ENCODE measurements at regions not wholly inside any gene's neighbourhood (a gene's known extent, or its start where the extent isn't known, plus 50 kb on each side); places are given as distances from the start of the nearest gene placed in this dataset.

DNA sequence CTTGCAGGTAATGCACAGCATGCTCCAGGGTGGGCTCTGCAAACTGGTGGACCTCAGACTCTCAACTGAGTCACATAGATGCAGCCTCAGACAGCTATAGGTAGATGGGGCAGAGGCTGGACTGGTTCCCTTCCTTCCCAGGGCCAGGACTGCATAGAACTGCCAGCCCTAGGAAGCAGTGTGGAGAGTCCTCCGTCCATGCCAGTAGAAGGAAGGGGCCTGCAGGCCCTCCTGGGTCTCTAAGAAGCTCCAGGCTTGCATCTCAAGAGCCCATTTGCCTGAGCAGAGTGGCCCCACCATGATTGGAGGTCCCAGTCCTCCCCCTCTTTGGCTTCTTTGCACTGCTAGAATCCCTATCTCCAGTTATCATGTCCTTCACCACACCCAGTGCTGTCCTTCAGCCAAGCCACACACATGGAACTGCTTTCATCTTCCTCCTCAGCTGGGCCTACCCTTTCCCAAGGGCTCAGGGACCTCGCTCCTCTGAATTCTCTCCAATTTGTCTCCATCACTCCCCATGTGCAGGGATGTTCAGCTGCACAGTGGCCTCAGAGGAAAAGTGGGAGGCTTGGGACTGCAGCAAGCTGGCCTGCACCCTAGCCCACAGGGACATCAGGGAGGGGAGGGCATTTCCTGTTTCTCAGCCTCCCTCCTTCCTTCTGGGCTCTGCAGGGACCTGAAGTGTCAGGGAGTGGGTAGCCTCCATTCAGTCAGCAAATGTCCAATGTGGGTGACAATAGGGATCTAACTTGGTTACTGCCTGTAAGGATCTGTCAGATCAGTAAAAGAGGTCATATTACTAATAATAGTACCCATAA, 146.0 kb downstream of the PJA1 start:
- H3K4me3 ChIP-seq (ENCODE audit: insufficient read depth, low read depth, low read length, poor library complexity, severe bottlenecking): no peak overlapping the region
- H3K9me3 ChIP-seq (ENCODE audit: control insufficient read depth, low read length): no peaks in the 10 kb centered on the region
- no peaks in the 10 kb centered on the region for H3K36me3 ChIP-seq (ENCODE audit: control insufficient read depth, insufficient read depth, low read length)
- no peaks in the 10 kb centered on the region for H3K27me3 ChIP-seq (replicated peaks; ENCODE audit: control insufficient read depth, insufficient read depth, low read length, poor library complexity, severe bottlenecking)
- DNase-seq: no peak
- H3K27ac ChIP-seq (ENCODE audit: insufficient read depth, low read length, poor library complexity, severe bottlenecking): no peak overlapping the region
- no peaks in the 10 kb centered on the region for H3K4me1 ChIP-seq (ENCODE audit: control insufficient read depth, insufficient read depth, low read length, poor library complexity, severe bottlenecking)

DNA sequence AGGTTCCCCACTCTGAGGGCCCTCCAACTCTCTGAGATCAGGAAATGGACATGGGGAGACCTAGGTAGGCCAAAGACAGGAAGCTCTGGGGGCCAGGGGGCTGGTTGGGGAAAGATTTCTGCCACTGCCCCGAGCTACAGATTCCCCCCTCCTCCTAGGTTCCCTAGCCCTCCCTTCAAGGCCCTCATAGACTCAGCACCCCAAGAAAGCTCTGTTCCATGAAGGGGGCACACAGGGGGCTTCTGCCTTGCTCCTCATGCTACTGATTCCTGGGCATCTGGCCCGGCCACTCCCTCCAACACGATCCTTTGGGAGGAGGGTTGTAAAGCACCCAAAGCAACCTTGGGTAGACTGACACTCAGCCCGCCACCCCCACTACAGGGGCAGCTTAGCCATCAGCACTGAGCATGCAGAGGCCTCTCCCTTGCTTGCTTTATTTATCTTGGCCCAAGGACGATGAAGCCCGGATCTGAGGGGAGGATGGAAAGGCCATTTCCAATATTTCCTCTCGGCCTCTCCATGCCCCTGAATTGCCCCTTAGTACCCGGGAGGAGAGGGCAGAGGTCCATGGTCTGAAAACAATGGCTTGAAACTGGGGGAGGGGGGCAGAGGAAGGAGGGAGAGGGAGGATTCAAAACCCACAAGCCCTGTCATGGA, 146.7 kb downstream of the PJA1 start:
- DNase-seq: no peak
- Histone ChIP-seq H3K36me3 (ENCODE audit: control insufficient read depth, insufficient read depth, low read length) (no peaks in the 10 kb centered on the region), H3K27ac (ENCODE audit: insufficient read depth, low read length, poor library complexity, severe bottlenecking) (no peak overlapping the region), H3K27me3 (replicated peaks; ENCODE audit: control insufficient read depth, insufficient read depth, low read length, poor library complexity, severe bottlenecking) (no peaks in the 10 kb centered on the region), H3K4me1 (ENCODE audit: control insufficient read depth, insufficient read depth, low read length, poor library complexity, severe bottlenecking) (no peaks in the 10 kb centered on the region), H3K4me3 (ENCODE audit: insufficient read depth, low read depth, low read length, poor library complexity, severe bottlenecking) (no peak overlapping the region), H3K9me3 (ENCODE audit: control insufficient read depth, low read length) (no peaks in the 10 kb centered on the region)

DNA sequence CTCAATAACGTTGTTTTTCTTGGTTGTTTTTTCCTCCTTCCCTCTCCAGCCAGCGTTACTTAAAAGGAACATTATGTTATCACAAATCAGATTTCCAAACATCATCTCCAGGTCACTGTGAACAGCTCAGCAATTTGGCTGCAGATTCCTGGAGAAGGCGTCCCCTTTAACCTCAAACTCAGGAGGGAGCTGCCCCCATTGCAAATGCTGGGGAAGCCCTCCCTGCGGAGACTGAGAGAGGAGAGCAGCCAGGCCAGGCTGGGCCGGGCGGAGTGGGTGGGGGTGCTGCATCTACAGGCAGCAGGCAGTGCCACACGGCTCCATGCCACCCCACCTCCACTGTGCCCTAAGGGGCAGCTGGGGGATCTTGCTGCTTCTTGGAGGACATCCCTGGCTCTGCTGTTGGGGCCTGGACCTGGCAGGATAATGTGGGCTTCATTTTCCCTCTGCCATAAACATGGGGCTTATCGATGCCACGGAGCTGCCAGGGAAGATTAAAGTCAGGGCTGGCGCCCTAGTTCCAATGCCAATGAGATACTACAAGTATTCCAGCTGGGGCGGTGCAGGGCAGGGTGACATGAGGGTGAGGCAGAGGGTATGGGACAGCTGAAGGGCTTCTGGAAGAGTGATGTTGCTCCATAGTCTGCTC, 148.8 kb downstream of the PJA1 start:
- H3K27ac ChIP-seq (ENCODE audit: insufficient read depth, low read length, poor library complexity, severe bottlenecking): no peak overlapping the region
- no peaks in the 10 kb centered on the region for H3K9me3 ChIP-seq (ENCODE audit: control insufficient read depth, low read length)
- H3K4me1 ChIP-seq (ENCODE audit: control insufficient read depth, insufficient read depth, low read length, poor library complexity, severe bottlenecking): no peaks in the 10 kb centered on the region
- no peaks in the 10 kb centered on the region for H3K27me3 ChIP-seq (replicated peaks; ENCODE audit: control insufficient read depth, insufficient read depth, low read length, poor library complexity, severe bottlenecking)
- H3K4me3 ChIP-seq (ENCODE audit: insufficient read depth, low read depth, low read length, poor library complexity, severe bottlenecking): no peak overlapping the region
- no peaks in the 10 kb centered on the region for H3K36me3 ChIP-seq (ENCODE audit: control insufficient read depth, insufficient read depth, low read length)
- DNase-seq: no peak

DNA sequence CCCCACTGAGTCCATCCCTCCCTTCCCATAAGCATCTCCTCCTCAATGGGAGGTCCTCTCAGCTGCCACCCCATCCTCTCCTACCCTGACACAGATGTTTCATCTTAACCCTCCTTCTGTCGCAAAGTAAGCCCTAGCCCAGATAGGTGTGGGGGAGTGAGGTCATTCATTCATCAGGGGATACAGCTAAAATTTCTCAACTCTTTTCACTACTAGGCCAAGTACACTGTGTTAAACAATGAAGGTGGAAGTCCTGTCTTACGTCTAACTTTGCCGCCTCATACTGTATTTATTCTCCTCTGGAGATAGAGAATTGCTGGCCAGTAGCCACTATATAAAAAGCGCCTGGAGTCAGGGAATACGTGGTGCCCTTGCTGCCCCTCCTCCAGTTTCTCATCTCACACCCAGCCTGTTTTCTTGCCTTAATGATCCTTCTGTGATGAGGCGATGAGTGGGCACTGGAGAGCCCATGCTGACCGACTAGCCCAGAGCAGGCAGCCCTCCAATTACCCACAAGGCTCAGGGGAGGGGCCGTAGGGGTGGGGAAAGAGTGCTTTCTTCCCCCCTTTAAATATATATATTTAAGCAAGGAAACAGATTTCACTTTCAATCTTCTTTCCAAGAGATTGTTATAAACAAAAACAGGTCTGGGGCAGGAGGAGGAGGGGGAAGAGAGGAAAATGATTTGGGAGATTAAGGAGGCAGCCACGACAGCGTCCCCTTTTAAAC, 149.5 kb downstream of the PJA1 start:
- no peaks in the 10 kb centered on the region for H3K4me1 ChIP-seq (ENCODE audit: control insufficient read depth, insufficient read depth, low read length, poor library complexity, severe bottlenecking)
- no peak for DNase-seq
- H3K4me3 ChIP-seq (ENCODE audit: insufficient read depth, low read depth, low read length, poor library complexity, severe bottlenecking): no peak overlapping the region
- no peak overlapping the region for H3K27ac ChIP-seq (ENCODE audit: insufficient read depth, low read length, poor library complexity, severe bottlenecking)
- H3K9me3 ChIP-seq (ENCODE audit: control insufficient read depth, low read length): no peaks in the 10 kb centered on the region
- H3K27me3 ChIP-seq (replicated peaks; ENCODE audit: control insufficient read depth, insufficient read depth, low read length, poor library complexity, severe bottlenecking): no peaks in the 10 kb centered on the region
- H3K36me3 ChIP-seq (ENCODE audit: control insufficient read depth, insufficient read depth, low read length): no peaks in the 10 kb centered on the region

DNA sequence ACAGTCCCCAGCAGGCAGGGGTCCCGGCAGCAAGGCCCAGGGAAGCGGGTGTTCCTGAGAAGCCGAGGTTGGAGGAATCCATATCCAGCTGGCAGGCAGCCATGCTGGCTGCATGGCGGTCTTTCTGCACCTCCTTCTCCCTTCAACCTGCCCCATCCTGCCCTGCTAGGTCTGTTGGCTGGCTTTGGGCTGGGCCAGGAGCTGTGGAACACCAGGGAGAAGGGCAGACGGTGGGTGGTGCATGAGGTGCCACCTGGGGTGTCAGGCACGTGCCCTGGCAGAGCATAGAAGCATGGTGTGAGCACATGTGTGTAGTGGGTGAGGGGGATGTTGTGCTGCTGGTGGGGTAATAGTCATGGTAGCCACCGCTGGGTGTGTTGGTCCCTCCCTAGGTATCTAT, 150.1 kb downstream of the PJA1 start:
- DNase-seq: no peak
- Histone ChIP-seq H3K36me3 (ENCODE audit: control insufficient read depth, insufficient read depth, low read length) (no peaks in the 10 kb centered on the region), H3K27me3 (replicated peaks; ENCODE audit: control insufficient read depth, insufficient read depth, low read length, poor library complexity, severe bottlenecking) (no peaks in the 10 kb centered on the region), H3K9me3 (ENCODE audit: control insufficient read depth, low read length) (no peaks in the 10 kb centered on the region), H3K27ac (ENCODE audit: insufficient read depth, low read length, poor library complexity, severe bottlenecking) (no peak overlapping the region), H3K4me1 (ENCODE audit: control insufficient read depth, insufficient read depth, low read length, poor library complexity, severe bottlenecking) (no peaks in the 10 kb centered on the region), H3K4me3 (ENCODE audit: insufficient read depth, low read depth, low read length, poor library complexity, severe bottlenecking) (no peak overlapping the region)

DNA sequence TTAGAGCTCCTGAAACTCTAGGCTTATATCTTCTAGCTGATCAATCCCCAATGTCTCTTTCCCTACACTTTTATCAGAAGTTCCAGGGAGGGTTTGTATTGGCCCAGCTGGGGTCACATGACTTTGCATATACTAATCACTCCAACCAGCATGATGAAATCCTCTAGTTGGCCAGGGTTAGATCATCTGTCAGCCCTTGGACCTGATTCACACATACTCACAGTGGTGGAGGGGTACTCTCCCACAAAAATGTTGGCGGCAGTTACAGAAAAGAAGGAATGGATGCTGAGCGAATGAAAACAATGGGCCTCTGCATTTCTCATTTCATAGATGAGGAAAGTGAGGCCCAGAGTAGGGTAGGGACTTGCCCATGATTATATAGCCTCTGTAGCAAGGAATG, 151.1 kb downstream of the PJA1 start:
- Histone ChIP-seq H3K4me3 (ENCODE audit: insufficient read depth, low read depth, low read length, poor library complexity, severe bottlenecking) (no peak overlapping the region), H3K36me3 (ENCODE audit: control insufficient read depth, insufficient read depth, low read length) (no peaks in the 10 kb centered on the region), H3K27me3 (replicated peaks; ENCODE audit: control insufficient read depth, insufficient read depth, low read length, poor library complexity, severe bottlenecking) (no peaks in the 10 kb centered on the region), H3K4me1 (ENCODE audit: control insufficient read depth, insufficient read depth, low read length, poor library complexity, severe bottlenecking) (no peaks in the 10 kb centered on the region), H3K27ac (ENCODE audit: insufficient read depth, low read length, poor library complexity, severe bottlenecking) (no peak overlapping the region), H3K9me3 (ENCODE audit: control insufficient read depth, low read length) (no peaks in the 10 kb centered on the region)
- no peak for DNase-seq

DNA sequence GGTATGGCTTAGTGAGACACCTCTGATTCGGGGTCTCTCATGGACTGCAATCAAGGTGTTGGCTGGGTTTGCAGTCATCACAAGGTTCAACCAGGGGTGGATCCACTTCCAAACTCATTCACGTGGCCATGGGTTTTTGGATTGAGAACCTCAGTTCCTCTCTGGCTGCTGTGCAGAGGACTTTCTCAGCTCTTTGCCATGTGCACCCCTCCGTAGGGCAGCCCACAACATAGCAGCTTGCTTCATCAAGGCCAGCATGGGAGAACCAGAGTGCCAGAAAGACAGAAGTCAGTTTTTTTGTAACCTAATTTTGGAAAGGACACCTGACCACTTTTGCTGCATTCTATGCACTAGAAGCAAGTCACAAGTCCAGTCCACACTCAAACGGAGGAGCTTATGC, 154.9 kb downstream of the PJA1 start:
- Histone ChIP-seq H3K27me3 (replicated peaks; ENCODE audit: control insufficient read depth, insufficient read depth, low read length, poor library complexity, severe bottlenecking) (no peaks in the 10 kb centered on the region), H3K9me3 (ENCODE audit: control insufficient read depth, low read length) (no peaks in the 10 kb centered on the region), H3K27ac (ENCODE audit: insufficient read depth, low read length, poor library complexity, severe bottlenecking) (no peak overlapping the region), H3K4me3 (ENCODE audit: insufficient read depth, low read depth, low read length, poor library complexity, severe bottlenecking) (no peak overlapping the region), H3K4me1 (ENCODE audit: control insufficient read depth, insufficient read depth, low read length, poor library complexity, severe bottlenecking) (no peaks in the 10 kb centered on the region), H3K36me3 (ENCODE audit: control insufficient read depth, insufficient read depth, low read length) (no peaks in the 10 kb centered on the region)
- no peak for DNase-seq

DNA sequence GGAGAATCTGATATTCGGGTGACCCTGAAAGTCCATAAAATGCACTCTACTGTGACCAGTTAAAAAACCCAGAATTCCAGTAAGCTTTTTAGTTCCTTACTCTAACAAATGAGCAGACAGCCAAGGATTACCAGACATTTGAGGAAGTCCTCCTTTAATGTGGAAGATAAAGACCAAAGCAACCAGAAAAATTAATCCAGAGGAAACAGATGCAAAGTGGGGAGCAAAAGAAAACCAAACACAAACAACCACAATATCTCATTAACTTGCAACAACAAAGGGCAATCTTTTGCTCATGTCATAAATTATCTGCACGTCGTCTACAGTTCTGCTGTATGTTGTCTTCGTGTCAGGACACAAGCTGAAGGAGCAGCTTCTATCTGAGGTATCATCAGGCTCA, 164.4 kb downstream of the PJA1 start:
- H3K9me3 ChIP-seq (ENCODE audit: control insufficient read depth, low read length): no peaks in the 10 kb centered on the region
- no peaks in the 10 kb centered on the region for H3K36me3 ChIP-seq (ENCODE audit: control insufficient read depth, insufficient read depth, low read length)
- H3K27me3 ChIP-seq (replicated peaks; ENCODE audit: control insufficient read depth, insufficient read depth, low read length, poor library complexity, severe bottlenecking): no peaks in the 10 kb centered on the region
- H3K27ac ChIP-seq (ENCODE audit: insufficient read depth, low read length, poor library complexity, severe bottlenecking): no peak overlapping the region
- H3K4me1 ChIP-seq (ENCODE audit: control insufficient read depth, insufficient read depth, low read length, poor library complexity, severe bottlenecking): no peaks in the 10 kb centered on the region
- no peak overlapping the region for H3K4me3 ChIP-seq (ENCODE audit: insufficient read depth, low read depth, low read length, poor library complexity, severe bottlenecking)
- DNase-seq: no peak

DNA sequence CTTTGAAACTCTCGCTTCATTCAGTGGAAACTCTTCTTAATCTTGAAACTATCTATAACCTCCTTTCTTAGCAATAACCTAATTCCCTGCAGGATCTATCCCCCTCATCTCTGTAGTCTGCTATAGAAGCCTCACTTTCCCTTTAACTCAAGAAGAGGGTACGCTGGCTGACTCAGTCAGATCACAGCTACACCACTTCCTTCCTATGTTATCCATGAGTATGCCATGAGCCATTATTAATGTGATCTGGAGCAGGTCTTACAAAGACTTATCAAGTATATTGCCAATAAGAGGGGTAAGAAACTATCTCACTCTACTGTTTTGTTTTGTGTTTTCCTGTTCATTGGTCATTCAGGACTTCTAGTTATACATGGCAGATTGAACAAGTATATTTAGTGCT, 165.3 kb downstream of the PJA1 start:
- Histone ChIP-seq H3K9me3 (ENCODE audit: control insufficient read depth, low read length) (no peaks in the 10 kb centered on the region), H3K27me3 (replicated peaks; ENCODE audit: control insufficient read depth, insufficient read depth, low read length, poor library complexity, severe bottlenecking) (no peaks in the 10 kb centered on the region), H3K4me1 (ENCODE audit: control insufficient read depth, insufficient read depth, low read length, poor library complexity, severe bottlenecking) (no peaks in the 10 kb centered on the region), H3K27ac (ENCODE audit: insufficient read depth, low read length, poor library complexity, severe bottlenecking) (no peak overlapping the region), H3K4me3 (ENCODE audit: insufficient read depth, low read depth, low read length, poor library complexity, severe bottlenecking) (no peak overlapping the region), H3K36me3 (ENCODE audit: control insufficient read depth, insufficient read depth, low read length) (no peaks in the 10 kb centered on the region)
- no peak for DNase-seq
